GM23338 (cell line): ENCODE measurements at regions not wholly inside any gene's neighbourhood (a gene's known extent, or its start where the extent isn't known, plus 50 kb on each side); places are given as distances from the start of the nearest gene placed in this dataset.

Experiments
- EZH2 ChIP-seq: fragments of 200-600 bp; sonication (generic); IDR thresholded peaks from one replicate; pipeline ENCODE4 v1.8.0; 2017; ENCODE audit warnings: antibody characterized with exemption, mild to moderate bottlenecking, low read depth; ENCODE audit not compliant: unreplicated experiment
- EZH2phosphoT487 ChIP-seq: fragments of 200-600 bp; sonication (generic); IDR thresholded peaks from one replicate; pipeline ENCODE4 v1.8.1; 2018; ENCODE audit warnings: antibody characterized with exemption; ENCODE audit not compliant: unreplicated experiment
- NANOG ChIP-seq: IDR thresholded peaks from 2 replicates; pipeline ENCODE4 v1.6.1; 2016; ENCODE audit warnings: antibody characterized with exemption, borderline replicate concordance
- POLR2AphosphoS5 ChIP-seq: IDR thresholded peaks from 2 replicates; pipeline ENCODE4 v1.6.1; 2016; ENCODE audit warnings: antibody characterized with exemption, low read depth
- STAT1 ChIP-seq: IDR thresholded peaks from one replicate; pipeline ENCODE4 v1.6.1; 2016; ENCODE audit warnings: antibody characterized with exemption; ENCODE audit not compliant: unreplicated experiment
- TF ChIP-seq, protein P1 (sequence below), 2 experiments: fragments of 200-600 bp in 1 of 2; sonication (generic) in 1 of 2; conservative IDR thresholded peaks; 2 replicates each; pipeline versions ENCODE4 v1.5.1 to v1.6.1; 2016 to 2017; ENCODE audit warnings: antibody characterized with exemption in 2 of 2, low read depth in 2 of 2, mild to moderate bottlenecking in 2 of 2, moderate library complexity in 1 of 2

DNA sequence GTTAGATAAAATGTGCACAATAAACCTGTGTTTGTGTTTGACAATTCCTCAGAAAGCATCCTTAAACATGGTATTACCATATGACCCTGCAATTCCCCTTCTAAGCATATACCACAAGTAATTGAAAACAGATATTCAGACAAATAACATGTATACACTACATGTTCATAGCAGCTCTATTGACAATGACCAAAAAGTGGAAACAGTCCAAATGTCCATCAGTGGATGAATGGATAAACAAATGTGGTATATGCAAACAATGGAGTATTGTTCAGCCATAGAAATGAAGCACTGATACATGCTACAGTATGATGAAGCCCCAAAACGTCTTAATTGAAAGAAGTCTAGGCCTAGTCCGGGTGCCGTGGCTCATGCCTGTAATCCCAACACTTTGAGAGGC lies 280.1 kb downstream of the OTUD1 start:
- TF ChIP-seq, protein P1, sequence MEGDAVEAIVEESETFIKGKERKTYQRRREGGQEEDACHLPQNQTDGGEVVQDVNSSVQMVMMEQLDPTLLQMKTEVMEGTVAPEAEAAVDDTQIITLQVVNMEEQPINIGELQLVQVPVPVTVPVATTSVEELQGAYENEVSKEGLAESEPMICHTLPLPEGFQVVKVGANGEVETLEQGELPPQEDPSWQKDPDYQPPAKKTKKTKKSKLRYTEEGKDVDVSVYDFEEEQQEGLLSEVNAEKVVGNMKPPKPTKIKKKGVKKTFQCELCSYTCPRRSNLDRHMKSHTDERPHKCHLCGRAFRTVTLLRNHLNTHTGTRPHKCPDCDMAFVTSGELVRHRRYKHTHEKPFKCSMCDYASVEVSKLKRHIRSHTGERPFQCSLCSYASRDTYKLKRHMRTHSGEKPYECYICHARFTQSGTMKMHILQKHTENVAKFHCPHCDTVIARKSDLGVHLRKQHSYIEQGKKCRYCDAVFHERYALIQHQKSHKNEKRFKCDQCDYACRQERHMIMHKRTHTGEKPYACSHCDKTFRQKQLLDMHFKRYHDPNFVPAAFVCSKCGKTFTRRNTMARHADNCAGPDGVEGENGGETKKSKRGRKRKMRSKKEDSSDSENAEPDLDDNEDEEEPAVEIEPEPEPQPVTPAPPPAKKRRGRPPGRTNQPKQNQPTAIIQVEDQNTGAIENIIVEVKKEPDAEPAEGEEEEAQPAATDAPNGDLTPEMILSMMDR (conservative IDR thresholded peaks at IDR 0.05; ENCODE audit: low read depth in 2 of 2): no peak
- no peak for TF ChIP-seq POLR2AphosphoS5
- TF ChIP-seq EZH2phosphoT487: no peak
- no peak for TF ChIP-seq EZH2
- TF ChIP-seq NANOG: no peak
- TF ChIP-seq STAT1: no peak
